Endothelial cell (in vitro differentiated cells): ENCODE measurements at regions not wholly inside any gene's neighbourhood (a gene's known extent, or its start where the extent isn't known, plus 50 kb on each side); places are given as distances from the start of the nearest gene placed in this dataset.

Source experiments
- DNase-seq: peaks from one replicate; pipeline ENCODE4 v3.0.0; 2021; ENCODE audit warnings: low spot score
- H3K27ac Mint-ChIP-seq: one replicate; pipeline ENCODE4 v1.8.0; 2021; ENCODE audit warnings: mixed read lengths, inconsistent platforms; ENCODE audit not compliant: unreplicated experiment
- H3K27me3 Mint-ChIP-seq: one replicate; pipeline ENCODE4 v1.8.0; 2021; ENCODE audit warnings: mild to moderate bottlenecking, moderate library complexity, mixed read lengths, inconsistent platforms; ENCODE audit not compliant: unreplicated experiment
- H3K36me3 Mint-ChIP-seq: one replicate; pipeline ENCODE4 v1.8.0; 2021; ENCODE audit warnings: mild to moderate bottlenecking, low read depth, mixed read lengths, inconsistent platforms; ENCODE audit not compliant: unreplicated experiment
- H3K4me1 Mint-ChIP-seq: one replicate; pipeline ENCODE4 v1.8.0; 2021; ENCODE audit warnings: mild to moderate bottlenecking, mixed read lengths, inconsistent platforms; ENCODE audit not compliant: unreplicated experiment
- H3K4me3 Mint-ChIP-seq: one replicate; pipeline ENCODE4 v1.8.0; 2021; ENCODE audit warnings: mild to moderate bottlenecking, mixed read lengths, inconsistent platforms; ENCODE audit not compliant: unreplicated experiment
- H3K9me3 Mint-ChIP-seq: one replicate; pipeline ENCODE4 v1.8.0; 2021; ENCODE audit warnings: mixed read lengths, inconsistent platforms; ENCODE audit not compliant: unreplicated experiment
- CTCF ChIP-seq: fragments of 200-600 bp; sonication (generic); IDR thresholded peaks from one replicate; pipeline ENCODE4 v1.5.0; 2021; ENCODE audit warnings: antibody characterized with exemption; ENCODE audit not compliant: unreplicated experiment

GRCh38 chr12:94712815-94713515, 62.6 kb upstream of the TMCC3 start:
- Mint-ChIP-seq H3K36me3 (no peaks in the 10 kb centered on the region), H3K4me1 (peaks cover 9% of the 10 kb centered on the region), H3K4me3 (no peak overlapping the region), H3K27me3 (no peaks in the 10 kb centered on the region), H3K9me3 (no peaks in the 10 kb centered on the region), H3K27ac (no peak overlapping the region)
- no peak for DNase-seq
- no peak for TF ChIP-seq CTCF

GRCh38 chr12:94710933-94711332, 60.6 kb upstream of the TMCC3 start:
- H3K27me3 Mint-ChIP-seq: no peaks in the 10 kb centered on the region
- H3K36me3 Mint-ChIP-seq: no peaks in the 10 kb centered on the region
- H3K9me3 Mint-ChIP-seq: no peaks in the 10 kb centered on the region
- no peak overlapping the region for H3K4me3 Mint-ChIP-seq
- peak; percentile 25 for DNase-seq
- no peak overlapping the region for H3K27ac Mint-ChIP-seq
- peaks cover 3% of the 10 kb centered on the region for H3K4me1 Mint-ChIP-seq
- peak; percentile 10 for TF ChIP-seq CTCF

DNA sequence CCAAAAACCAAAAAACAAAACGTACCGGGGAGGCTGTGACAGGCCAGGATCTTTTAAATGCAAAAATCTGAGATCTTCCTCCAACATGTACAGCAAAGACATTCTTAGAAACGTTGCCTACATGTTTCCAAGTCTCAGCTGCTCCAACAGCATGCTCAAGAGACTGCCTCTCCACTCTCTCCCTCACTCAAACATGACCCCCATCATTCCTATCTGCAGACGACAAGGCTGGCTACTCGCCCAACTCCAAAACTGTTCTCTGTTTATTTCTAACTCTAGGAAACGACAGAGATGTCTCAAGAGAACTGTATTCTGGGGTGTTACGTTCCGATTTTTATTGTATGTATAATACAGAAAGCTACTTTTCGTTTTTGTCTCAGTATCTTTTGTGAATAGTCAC, 57.5 kb upstream of the TMCC3 start:
- Mint-ChIP-seq H3K36me3 (no peaks in the 10 kb centered on the region), H3K9me3 (no peaks in the 10 kb centered on the region), H3K27ac (no peak overlapping the region), H3K4me3 (no peak overlapping the region), H3K27me3 (no peaks in the 10 kb centered on the region), H3K4me1 (peaks cover 9% of the 10 kb centered on the region)
- TF ChIP-seq CTCF: no peak
- no peak for DNase-seq

DNA sequence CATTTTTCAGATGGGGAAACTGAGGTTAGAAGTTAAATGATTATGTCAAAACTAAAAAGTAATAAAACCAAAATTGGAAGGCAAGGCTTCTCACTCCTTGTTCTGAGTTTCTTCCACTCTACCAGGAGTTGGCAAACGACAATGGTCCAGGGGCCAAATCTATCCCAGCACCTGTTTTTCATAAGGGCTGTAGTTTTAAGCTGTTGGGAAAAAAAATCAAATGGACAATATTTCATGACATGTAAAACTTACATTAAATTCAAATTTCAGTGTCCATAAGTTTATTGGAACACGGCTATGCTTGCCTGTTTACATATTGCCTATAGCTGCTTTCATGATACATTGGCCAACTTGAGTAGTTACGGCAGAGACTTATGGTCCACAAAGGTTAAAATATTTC, 56.7 kb upstream of the TMCC3 start:
- H3K4me1 Mint-ChIP-seq: peaks cover 15% of the 10 kb centered on the region
- no peak overlapping the region for H3K4me3 Mint-ChIP-seq

More for the DNA sequence above, 56.7 kb upstream of the TMCC3 start:
- TF ChIP-seq CTCF: no peak
- no peak overlapping the region for H3K27ac Mint-ChIP-seq
- no peaks in the 10 kb centered on the region for H3K9me3 Mint-ChIP-seq
- DNase-seq: no peak
- H3K27me3 Mint-ChIP-seq: no peaks in the 10 kb centered on the region
- no peaks in the 10 kb centered on the region for H3K36me3 Mint-ChIP-seq
